KMS-11 (cell line): ENCODE measurements at regions not wholly inside any gene's neighbourhood (a gene's known extent, or its start where the extent isn't known, plus 50 kb on each side); places are given as distances from the start of the nearest gene placed in this dataset.

ENCODE experiments used
- H2AFZ ChIP-seq: fragments of 200-600 bp; sonication (generic); 2 replicates; pipeline ENCODE4 v1.6.1; 2016; ENCODE audit warnings: antibody characterized with exemption, mixed run types, low read depth
- H3K27ac ChIP-seq: fragments of 200-600 bp; sonication (generic); 2 replicates; pipeline ENCODE4 v1.6.1; 2016; ENCODE audit warnings: mild to moderate bottlenecking, mixed run types
- H3K27me3 ChIP-seq: fragments of 200-600 bp; sonication (generic); 2 replicates; pipeline ENCODE4 v1.6.1; 2017; ENCODE audit warnings: mild to moderate bottlenecking, low read depth, mixed run types, moderate library complexity; ENCODE audit not compliant: insufficient read depth
- H3K36me3 ChIP-seq: fragments of 200-600 bp; sonication (generic); 2 replicates; pipeline ENCODE4 v1.6.1; 2017; ENCODE audit warnings: mild to moderate bottlenecking, mixed run types; ENCODE audit not compliant: insufficient read depth
- H3K4me1 ChIP-seq: fragments of 200-600 bp; sonication (generic); 2 replicates; pipeline ENCODE4 v1.6.1; 2016; ENCODE audit warnings: mild to moderate bottlenecking, low read depth, mixed run types; ENCODE audit not compliant: poor library complexity, severe bottlenecking
- H3K4me2 ChIP-seq: fragments of 200-600 bp; sonication (generic); 2 replicates; pipeline ENCODE4 v1.7.0; 2016; ENCODE audit warnings: mild to moderate bottlenecking, mixed run types
- H3K4me3 ChIP-seq: fragments of 200-600 bp; sonication (generic); IDR thresholded peaks from 2 replicates; pipeline ENCODE4 v1.6.1; 2017; ENCODE audit warnings: low read depth, low read length, mixed read lengths; ENCODE audit not compliant: insufficient read depth
- H3K79me2 ChIP-seq: fragments of 200-600 bp; sonication (generic); 2 replicates; pipeline ENCODE4 v1.6.1; 2016; ENCODE audit warnings: low read depth, mixed run types; ENCODE audit not compliant: insufficient read depth
- H3K9ac ChIP-seq: fragments of 200-600 bp; sonication (generic); 2 replicates; pipeline ENCODE4 v1.6.1; 2016; ENCODE audit warnings: mild to moderate bottlenecking, mixed run types
- H4K20me1 ChIP-seq: fragments of 200-600 bp; sonication (generic); 2 replicates; pipeline ENCODE4 v1.6.1; 2016; ENCODE audit warnings: mild to moderate bottlenecking, mixed run types; ENCODE audit not compliant: insufficient read depth
- TF ChIP-seq, protein P1 (sequence below): fragments of 200-600 bp; sonication (generic); conservative IDR thresholded peaks from 2 replicates; pipeline ENCODE4 v1.6.1; 2017; ENCODE audit warnings: low read depth, mild to moderate bottlenecking, antibody characterized with exemption, low read length, moderate library complexity, mixed read lengths

DNA sequence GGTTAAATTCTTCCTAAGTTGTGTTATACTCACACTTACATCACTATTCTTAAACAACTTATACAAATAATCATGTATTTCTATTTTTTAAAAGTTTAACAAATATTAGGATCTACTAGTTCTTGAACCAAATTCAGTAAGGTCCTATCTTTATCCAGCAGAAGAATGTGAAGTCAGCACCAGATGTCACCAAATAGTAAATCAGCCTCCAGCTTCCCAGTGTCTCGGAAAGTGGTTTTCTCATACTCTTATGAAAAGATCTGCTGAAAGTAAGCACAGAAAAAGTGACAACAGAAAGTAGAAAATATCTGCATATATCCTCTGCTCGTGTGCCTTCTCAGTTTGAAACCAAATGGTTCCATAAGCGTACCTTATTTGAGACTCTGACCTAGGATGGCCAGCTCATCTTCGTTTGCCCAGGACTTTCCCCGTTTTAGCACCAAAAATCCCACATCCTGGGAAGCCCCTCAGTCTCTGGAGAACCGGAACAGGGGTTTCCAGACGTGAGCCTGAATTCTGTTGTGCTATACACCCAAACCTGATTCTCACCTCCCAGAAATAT lies 98.0 kb upstream of the DCLK2 start:
- TF ChIP-seq, protein P1, sequence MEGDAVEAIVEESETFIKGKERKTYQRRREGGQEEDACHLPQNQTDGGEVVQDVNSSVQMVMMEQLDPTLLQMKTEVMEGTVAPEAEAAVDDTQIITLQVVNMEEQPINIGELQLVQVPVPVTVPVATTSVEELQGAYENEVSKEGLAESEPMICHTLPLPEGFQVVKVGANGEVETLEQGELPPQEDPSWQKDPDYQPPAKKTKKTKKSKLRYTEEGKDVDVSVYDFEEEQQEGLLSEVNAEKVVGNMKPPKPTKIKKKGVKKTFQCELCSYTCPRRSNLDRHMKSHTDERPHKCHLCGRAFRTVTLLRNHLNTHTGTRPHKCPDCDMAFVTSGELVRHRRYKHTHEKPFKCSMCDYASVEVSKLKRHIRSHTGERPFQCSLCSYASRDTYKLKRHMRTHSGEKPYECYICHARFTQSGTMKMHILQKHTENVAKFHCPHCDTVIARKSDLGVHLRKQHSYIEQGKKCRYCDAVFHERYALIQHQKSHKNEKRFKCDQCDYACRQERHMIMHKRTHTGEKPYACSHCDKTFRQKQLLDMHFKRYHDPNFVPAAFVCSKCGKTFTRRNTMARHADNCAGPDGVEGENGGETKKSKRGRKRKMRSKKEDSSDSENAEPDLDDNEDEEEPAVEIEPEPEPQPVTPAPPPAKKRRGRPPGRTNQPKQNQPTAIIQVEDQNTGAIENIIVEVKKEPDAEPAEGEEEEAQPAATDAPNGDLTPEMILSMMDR = no peak
- Histone ChIP-seq H3K79me2 (no peaks in the 10 kb centered on the region), H3K27me3 (no peaks in the 10 kb centered on the region), H3K9ac (no peak overlapping the region; the same call in 1 of the 2 replicates), H3K4me2 (peak overlapping the region; percentile 4; the same call in 1 of the 2 replicates), H3K4me1 (peaks cover 25% of the 10 kb centered on the region), H3K27ac (peak overlapping the region; percentile 44), H3K36me3 (no peaks in the 10 kb centered on the region), H4K20me1 (no peaks in the 10 kb centered on the region), H3K4me3 (no peak overlapping the region), H2AFZ (peak overlapping the region; percentile 35; the same call in 1 of the 2 replicates)

DNA sequence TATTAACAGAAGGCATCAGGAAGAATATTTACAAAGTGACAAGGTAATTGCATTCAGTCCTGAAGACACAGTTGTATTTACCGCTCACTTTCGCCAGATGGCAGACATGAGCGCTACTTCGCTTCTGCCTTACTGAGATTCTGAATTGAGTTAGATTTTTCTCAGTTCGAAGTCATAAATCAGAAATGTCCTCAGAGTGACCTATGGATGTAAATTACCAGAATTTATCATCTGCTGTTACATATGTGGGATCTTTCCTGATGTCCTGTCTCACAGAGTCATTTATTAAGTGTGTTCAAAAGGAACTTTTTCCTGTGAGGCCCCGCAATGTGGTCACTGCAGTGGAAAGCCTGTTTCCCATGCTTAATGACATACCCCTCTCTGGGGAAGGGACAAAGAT lies 97.3 kb upstream of the DCLK2 start:
- no peaks in the 10 kb centered on the region for H3K79me2 ChIP-seq
- 0 out of 2 replicates have a peak overlapping the region, but pooled peaks have one; percentile 19 for H2AFZ ChIP-seq
- H4K20me1 ChIP-seq = no peaks in the 10 kb centered on the region
- peaks cover 25% of the 10 kb centered on the region for H3K4me1 ChIP-seq
- TF ChIP-seq, protein P1 = peak; percentile 92
- no peaks in the 10 kb centered on the region for H3K27me3 ChIP-seq
- peak overlapping the region; percentile 4; the same call in 1 of the 2 replicates for H3K4me2 ChIP-seq
- H3K9ac ChIP-seq = no peak overlapping the region
- H3K4me3 ChIP-seq = no peak overlapping the region
- H3K36me3 ChIP-seq = no peaks in the 10 kb centered on the region
- H3K27ac ChIP-seq = peak overlapping the region; percentile 44; the same call in 1 of the 2 replicates

DNA sequence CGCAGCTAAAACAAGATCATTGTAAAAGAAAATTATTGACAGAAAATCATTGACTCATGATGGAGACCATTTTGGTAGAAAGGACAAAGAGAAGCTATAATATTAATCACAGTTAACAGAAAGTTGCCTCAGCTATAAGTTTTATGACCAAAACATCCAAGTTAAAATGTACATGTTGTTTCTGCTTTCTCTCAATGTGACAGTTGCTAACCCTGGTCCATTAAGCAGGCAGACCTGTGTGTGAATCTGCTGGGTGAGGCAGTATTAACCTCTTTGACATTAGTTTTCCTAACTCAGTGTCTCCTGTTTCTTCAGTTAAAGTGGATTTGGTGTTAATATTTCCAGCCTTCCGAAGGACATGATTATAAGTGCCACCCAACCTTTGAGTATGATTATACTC lies 94.8 kb upstream of the DCLK2 start:
- Histone ChIP-seq H3K27me3 (no peaks in the 10 kb centered on the region), H3K36me3 (no peaks in the 10 kb centered on the region), H2AFZ (no peak overlapping the region), H3K27ac (no peak overlapping the region), H4K20me1 (no peaks in the 10 kb centered on the region), H3K4me3 (no peak overlapping the region), H3K9ac (no peak overlapping the region), H3K4me1 (peaks cover 46% of the 10 kb centered on the region), H3K79me2 (no peaks in the 10 kb centered on the region), H3K4me2 (no peak overlapping the region)
- TF ChIP-seq, protein P1 = no peak

DNA sequence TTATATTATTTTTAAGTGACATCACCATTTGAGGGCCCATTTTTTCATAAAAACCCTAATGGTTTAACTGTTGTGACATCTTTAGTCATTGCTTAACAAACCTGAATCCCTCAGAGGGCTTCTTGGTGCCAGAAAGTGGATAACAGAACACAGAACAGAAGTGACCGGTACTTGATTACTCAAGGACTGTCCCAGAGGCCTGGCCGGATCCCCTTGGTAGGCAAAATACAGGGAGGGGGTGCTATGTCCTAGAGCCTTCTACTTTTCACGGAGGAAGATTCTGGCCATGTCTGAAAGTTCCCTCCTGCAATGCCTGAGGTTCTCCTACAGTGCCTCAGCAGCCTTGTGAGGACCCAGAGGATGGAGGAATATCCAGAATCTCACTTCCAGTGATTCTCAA lies 94.3 kb upstream of the DCLK2 start:
- no peak overlapping the region for H2AFZ ChIP-seq
- no peaks in the 10 kb centered on the region for H4K20me1 ChIP-seq
- H3K9ac ChIP-seq = no peak overlapping the region
- H3K27ac ChIP-seq = no peak overlapping the region
- no peak overlapping the region for H3K4me3 ChIP-seq
- no peaks in the 10 kb centered on the region for H3K27me3 ChIP-seq
- H3K4me1 ChIP-seq = peaks cover 46% of the 10 kb centered on the region
- no peak overlapping the region for H3K4me2 ChIP-seq
- no peaks in the 10 kb centered on the region for H3K79me2 ChIP-seq
- H3K36me3 ChIP-seq = no peaks in the 10 kb centered on the region
- TF ChIP-seq, protein P1 = no peak
